Gastroesophageal sphincter (tissue), 3 donors: ENCODE measurements at regions not wholly inside any gene's neighbourhood (a gene's known extent, or its start where the extent isn't known, plus 50 kb on each side); places are given as distances from the start of the nearest gene placed in this dataset.

ENCODE experiments used
- POLR2A ChIP-seq, 2 donors: fragments of 450-650 bp; IDR thresholded peaks; one replicate each; pipeline ENCODE4 v1.6.1; 2017; ENCODE audit warnings: antibody characterized with exemption in 2 of 2, mild to moderate bottlenecking in 2 of 2, moderate library complexity in 1 of 2
- TF ChIP-seq, protein P1 (sequence below), 4 experiments: fragments of 200-600 bp in 2 of 4; fragments of 450-650 bp in 2 of 4; sonication (generic) in 1 of 4; IDR thresholded peaks; one replicate each; pipeline ENCODE4 v1.5.1; 2017 to 2019; ENCODE audit warnings: antibody characterized with exemption in 4 of 4, mild to moderate bottlenecking in 2 of 4, moderate library complexity in 2 of 4

DNA sequence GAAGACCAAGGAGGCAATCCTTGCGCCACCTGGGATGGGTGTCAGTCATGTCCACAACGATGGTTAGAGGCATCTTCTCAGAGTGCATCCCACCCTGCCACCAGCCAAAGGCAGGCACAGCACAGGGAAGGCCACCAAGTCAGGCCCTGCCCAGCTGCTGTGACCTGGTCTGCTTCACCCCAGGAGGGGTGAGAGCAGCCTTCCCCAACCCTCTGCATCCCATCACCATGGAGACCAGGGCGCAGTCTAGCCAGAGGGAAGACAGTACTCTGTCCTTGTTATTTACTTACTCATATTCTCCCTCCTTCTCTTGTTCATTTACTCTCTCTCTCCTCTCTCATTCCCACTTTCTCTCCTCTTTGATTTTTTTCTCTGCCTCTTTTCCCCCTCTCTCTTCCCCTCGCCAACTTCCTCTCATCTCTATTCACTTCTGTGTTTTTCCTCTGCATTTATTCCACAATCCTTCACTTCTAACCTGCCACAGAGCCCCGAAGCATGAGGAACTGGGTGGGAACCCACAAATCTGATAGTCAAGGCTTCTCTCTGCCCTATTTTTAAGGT is 749.4 kb downstream of the UQCRFS1 start:
- TF ChIP-seq POLR2A (IDR thresholded peaks at IDR 0.05), result no peak
- TF ChIP-seq, protein P1, sequence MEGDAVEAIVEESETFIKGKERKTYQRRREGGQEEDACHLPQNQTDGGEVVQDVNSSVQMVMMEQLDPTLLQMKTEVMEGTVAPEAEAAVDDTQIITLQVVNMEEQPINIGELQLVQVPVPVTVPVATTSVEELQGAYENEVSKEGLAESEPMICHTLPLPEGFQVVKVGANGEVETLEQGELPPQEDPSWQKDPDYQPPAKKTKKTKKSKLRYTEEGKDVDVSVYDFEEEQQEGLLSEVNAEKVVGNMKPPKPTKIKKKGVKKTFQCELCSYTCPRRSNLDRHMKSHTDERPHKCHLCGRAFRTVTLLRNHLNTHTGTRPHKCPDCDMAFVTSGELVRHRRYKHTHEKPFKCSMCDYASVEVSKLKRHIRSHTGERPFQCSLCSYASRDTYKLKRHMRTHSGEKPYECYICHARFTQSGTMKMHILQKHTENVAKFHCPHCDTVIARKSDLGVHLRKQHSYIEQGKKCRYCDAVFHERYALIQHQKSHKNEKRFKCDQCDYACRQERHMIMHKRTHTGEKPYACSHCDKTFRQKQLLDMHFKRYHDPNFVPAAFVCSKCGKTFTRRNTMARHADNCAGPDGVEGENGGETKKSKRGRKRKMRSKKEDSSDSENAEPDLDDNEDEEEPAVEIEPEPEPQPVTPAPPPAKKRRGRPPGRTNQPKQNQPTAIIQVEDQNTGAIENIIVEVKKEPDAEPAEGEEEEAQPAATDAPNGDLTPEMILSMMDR (IDR thresholded peaks at IDR 0.05), result no peak
